RKO (cell line): ENCODE measurements at regions not wholly inside any gene's neighbourhood (a gene's known extent, or its start where the extent isn't known, plus 50 kb on each side); places are given as distances from the start of the nearest gene placed in this dataset.
"Not testable (repeated sequence)": the region's sequence is repeated elsewhere in the genome, so short reads cannot be mapped to it uniquely, and the experiment has no call there.

ENCODE experiments used
- DNase-seq: peaks from one replicate; pipeline ENCODE4 v3.0.0-alpha.2; 2016; ENCODE audit warnings: low spot score

DNA sequence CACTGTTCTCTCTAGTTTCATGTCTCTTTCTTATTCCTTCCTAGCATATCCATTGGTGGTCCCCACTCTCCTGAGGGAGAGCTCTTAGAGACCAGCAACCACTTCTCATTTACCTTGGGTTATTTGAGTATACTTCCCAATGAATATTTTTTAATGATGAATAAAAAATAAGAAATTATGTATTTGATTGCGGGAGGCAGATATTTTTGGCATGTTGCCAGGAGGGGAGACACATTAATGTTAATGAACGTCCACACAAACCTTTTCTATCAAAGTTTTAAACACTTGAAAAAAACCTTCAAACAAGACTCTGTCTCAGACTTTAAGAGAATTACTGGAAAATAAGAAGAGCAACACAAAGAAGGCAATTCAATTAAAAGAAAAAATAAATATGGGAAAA lies 260.6 kb upstream of the MAGI2 start:
- DNase-seq = no peak

DNA sequence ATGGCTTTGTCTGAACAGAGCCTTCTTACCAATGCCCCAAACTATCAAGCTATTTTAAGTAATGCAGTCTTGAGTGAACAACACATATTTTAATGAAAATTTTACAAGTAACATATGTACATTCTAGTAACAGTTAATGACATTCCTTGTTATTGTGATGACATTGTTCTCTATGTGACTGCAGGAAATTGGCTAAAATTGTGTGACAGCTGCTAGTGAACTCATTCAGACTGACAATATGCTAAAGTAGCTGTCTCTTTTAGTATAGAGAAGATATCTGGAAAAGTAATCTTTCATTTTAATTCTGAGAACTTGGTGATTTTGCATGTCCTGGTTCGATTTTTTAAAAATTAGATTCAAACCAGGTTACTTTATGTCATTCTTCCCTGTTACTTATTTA lies 259.8 kb upstream of the MAGI2 start:
- DNase-seq = no peak

DNA sequence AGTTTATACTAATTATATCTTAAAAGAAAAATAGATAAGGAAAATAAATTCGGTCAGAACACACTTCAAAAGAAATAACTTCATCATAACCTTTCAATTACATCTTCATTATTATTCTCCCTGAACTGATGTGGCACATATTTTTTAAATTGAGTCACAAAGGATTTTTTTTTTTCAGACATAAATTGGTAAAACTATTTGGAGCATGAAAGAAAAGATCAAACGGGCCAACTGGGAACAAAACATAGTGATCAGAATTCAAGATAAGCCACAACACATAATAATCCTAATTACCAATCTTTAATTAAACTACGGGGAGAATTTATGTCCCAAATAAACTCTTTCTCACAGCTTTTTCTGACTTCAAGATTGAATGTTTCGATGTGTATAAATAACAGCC lies 258.2 kb upstream of the MAGI2 start:
- no peak for DNase-seq

DNA sequence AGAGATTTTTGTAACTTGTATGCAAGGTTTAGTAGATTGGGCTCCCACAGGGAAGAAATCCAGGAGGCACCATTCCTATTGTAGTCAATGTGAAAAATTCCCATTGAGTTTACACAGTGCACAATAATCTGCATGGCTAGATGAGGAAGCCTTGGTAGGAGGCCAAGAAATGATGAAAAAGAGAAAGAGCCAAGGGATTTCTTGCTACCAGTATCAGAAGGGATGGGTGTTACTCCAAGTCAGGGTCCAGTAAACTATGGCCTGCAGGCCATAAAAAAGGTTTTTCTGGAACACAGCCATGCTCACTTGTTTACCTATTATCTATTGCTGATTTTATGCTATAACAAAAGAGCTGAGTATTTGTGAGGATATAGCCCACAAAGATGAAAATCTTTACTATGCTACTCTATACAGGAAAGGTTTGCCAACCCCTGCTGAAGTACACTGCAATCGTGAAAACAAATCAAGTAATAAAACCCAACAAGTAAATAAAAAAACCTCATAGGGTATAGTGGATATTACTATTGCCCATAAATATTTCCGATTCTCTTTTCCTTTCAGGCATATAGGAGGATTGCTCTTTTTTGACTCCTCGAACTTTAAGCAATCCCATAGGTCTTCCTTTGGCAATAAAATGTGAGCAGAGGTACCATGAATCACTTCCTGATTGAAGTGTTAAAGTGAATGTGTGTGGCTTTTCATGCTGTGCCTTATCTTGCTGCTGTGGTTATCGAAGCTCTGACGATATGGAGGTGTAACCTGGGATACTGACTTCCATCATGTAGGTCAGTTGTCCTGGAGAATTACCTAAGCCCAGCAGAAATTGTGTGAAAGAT lies 256.3 kb upstream of the MAGI2 start:
- peak; percentile 18 for DNase-seq

DNA sequence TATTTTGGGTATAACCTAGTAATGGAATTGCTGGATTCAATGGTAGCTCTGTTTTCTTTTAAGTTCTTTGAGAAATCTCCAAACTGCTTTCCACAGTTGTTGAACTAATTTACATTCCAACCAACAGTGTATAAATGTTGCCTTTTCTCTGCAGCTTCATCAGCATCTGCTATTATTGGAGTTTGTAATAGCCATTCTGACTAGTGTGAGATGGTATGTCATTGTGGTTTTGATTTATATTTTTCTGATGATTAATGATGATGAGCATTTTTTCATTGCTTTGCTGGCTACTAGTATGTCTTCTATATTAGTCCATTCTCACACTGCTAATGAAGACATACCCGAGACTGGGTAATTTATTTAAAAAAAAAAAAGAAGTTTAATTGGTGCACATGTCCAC lies 248.6 kb upstream of the MAGI2 start:
- DNase-seq = no peak

DNA sequence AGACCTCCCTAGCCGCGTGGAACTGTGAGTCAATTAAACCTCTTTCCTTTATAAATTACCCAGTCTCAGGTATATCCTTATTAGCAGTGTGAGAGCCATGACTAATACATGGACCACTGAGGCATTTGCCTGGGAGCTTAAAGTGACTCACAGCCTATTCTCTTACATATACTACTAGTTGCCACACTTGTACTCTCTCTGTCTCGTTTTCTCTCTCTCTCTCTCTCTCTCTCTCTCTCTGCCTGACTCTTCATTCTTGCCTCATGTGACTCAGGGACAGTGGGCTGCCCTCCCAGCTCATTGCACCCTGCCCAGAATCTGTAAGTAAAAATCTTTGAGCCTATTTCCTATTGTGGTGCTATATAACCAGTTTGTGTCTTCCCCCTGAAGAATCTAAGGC lies 238.5 kb upstream of the MAGI2 start:
- DNase-seq = peak; percentile 23

DNA sequence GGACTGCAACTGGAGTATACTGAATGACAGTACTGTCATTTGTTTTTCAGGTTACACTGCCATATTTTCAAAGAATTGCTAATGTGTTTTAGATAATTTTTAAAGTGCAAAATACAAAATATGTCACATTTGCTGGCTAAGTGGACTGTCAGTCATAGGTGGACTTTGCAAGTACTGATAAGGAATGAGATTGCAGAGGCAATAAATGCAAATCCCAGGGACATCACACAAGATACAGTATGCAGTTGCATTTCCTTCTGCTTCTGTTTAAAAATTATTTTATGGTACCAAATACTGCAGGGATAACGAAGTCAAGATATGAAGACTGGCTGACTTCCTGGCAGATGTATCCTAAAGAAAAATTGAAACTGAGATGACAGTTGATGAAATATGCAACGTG lies 237.6 kb upstream of the MAGI2 start:
- no peak for DNase-seq

DNA sequence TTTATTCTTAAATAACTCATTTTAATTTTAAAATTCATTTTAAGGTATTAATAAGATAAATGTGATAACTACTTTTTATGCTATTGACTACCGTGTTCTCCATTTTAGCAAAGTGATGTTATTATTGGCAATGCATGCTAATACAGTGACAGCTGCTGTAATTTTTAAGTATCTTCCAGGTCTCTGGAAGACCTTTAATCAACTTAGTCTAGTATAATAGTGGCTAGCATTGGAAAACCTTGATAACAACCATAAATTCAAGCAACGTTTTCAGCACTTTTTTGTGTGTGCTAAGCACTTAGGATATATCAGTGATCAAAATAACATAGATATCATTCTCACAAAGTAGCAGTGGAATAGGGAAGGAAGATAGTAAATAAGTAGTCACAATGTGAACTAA lies 230.9 kb upstream of the MAGI2 start:
- DNase-seq = no peak

DNA sequence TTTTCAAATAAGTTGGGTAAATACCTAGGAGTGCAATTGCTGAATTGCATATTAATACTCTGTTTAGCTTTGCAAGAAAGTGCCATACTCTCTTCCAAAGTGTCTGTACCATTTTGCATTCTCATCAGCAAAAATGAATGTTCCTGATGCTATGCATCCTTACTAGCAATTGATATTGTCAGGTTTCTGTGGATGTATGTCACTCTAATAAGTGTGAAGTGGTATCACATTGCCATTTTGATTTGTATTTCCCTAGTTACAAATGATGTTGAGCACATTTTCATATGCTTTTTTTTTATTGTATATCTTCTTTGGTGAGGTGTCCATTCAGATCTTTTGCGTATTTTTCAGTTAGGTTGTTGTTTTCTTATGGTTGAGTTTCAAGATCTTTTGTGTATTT lies 230.4 kb upstream of the MAGI2 start:
- no peak for DNase-seq

DNA sequence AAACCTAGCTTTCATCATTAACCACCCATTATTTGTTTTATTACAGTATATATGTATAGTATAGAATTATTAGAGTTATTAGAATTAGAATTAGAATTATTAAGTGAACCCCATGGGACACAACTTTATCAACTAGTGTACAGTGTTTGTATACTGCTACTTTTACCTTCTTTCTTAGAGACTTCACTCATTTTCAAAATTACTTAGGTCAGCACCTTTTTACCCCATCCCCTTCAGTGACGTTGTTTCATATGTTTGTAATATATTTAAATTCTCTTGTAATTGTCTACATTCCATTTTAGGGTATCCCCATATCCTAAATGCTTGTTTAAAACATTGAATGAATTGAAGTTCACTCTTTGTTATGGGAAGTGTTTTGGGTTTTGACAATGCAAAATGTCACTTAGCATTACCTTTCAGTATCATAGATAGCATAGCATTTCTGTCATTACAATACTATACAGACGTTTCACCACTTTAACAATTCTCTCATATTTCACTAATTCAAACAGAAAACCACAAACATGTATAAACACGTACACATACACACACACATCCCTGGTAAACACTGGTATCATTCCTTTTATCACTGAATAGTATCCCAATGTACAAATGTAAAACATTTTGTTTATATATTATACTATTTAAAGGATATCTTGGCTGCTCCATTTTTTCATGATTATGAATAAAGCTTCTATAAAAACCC lies 229.9 kb upstream of the MAGI2 start:
- no peak for DNase-seq

DNA sequence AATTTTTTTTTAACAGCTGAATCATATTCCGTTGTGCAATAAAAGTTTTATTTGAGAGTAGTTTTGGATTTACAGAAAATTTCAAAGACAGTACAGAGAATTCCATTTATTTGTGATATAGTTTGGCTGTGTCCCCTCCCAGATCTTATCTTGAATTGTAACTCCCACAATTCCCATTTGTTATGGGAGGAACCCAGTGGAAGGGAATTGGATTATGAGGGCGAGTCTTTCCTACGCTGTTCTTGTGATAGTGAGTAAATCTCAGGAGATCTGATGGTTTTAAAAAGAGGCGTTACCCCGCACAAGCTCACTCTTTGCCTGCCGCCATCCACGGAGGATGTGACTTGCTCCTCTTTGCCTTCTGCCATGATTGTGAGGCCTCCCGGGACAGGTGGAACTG lies 228.0 kb upstream of the MAGI2 start:
- DNase-seq = no peak

DNA sequence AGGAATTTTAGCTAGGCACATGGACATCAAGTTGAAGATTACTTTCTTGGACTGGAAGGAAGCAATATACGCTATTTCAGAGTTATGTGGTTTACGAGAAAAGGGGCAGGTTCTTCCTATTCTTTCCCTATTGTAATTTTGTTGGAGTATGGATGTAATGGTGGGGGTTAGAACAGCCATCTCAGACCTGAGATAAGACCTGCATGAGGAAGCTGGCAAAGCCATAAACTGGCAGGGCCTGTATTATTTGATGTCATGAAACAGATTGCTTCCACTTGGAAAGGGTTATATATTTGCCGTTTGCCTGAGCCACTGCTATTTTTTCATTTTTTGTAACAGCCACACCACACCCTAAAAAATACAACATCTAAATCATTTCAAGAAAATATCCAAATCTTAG lies 220.5 kb upstream of the MAGI2 start:
- DNase-seq = no peak

DNA sequence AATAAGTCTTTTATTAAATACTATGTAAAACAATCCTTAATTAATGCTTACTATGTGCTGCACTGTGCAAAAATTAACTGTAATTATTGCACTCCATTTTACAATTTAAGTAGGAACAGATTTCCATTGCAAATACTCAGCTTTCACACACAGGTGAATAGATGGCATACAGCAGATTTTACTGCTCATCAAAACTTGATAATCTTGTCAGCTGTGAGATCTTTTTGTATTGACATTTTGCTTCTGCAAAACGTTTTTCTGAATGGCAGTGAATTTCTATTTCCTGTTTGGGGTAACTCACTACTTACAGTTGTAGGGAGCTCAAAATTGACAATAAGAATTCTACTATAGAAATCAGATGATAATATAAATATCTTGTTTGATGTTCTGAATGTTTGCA lies 220.0 kb upstream of the MAGI2 start:
- no peak for DNase-seq

DNA sequence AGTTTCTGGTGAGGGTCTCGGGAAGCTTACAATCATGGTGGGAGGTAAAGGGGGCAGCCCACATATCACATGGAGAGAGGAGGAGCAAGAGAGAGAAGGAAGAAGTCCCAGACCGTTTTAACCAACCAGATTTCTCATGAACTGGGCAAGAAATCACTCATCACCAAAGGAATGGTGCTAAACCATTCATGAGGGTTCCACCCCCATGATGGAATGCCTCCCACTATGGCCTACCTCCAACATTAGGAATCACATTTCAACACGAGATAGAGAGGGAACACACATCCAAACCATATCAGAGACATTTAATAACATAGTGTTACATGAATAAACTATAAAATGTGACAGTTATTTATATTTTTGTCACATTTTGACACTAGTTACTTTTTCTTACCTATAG lies 214.8 kb upstream of the MAGI2 start:
- no peak for DNase-seq

DNA sequence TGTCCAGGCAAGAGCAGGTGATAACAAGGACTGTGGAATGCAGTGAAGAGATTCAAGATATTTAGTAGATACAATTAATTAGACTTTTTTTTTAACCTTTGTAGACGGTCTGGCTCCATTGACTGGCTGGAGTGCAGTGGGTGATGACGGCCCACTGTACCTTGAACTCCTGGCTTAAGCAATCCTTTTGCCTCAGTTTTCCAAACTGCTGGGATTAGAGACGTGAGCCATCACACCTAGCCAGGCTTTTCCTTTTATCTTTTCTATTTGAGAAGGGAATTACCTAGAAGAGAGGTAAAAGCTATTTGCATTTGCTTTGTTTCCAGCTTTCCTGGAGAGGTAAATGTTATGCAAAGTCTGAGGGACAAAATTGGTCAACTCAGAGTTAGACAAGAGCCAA lies 213.0 kb upstream of the MAGI2 start:
- no peak for DNase-seq

DNA sequence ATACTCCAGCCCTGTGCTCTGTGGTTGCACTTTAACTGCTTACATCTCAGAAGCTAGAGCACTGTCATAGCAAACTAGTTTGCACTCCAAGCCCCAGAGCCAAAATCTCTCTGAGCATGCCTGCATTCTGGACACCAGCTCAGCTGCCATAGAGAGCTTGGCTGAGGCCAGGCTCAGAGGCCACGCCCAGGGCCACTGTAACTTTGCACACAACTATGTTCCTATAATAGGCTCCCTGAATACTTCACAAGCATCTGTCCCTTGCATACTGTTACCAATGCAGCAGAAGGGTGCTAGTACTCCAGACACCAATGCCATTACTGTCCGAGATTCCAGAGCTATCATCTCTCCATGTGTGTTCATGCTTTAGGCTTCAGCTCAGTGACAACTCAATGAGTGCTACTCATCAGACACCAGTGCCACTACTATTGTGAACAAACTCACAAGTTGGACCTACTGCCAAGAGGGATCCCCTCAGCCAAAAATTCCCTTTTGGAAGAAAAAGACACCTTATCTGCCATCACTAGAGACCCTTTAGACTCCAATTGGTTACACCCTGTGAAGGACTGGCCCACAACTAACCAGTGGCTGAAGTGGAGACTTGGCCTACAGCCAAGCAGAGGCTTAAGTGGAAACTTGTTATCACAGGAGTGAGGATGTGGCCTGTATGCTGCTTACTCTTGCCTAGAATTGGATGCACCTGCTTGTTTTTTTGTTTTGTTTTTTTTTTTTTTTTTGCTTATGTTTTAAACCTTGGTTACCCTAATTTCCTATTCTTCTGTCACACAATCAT lies 211.6 kb upstream of the MAGI2 start:
- no peak for DNase-seq

DNA sequence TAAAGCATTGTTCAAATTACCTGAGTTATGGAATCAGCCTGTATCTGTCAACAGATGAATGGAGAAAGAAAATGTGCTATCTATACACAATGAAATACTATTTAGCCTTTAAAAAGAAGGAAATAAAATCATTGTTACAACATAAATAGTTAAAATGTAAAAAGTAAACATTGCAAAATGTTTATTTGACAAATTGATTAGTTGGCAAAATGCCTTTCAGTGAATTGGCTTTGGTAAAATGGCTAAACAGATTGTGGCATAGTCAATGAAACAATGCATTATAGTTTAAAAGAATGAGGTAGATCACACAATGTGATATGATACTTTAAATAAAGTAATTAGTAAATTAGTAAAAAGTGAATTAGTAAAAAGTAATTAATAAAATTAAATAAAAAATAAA lies 204.8 kb upstream of the MAGI2 start:
- no peak for DNase-seq

DNA sequence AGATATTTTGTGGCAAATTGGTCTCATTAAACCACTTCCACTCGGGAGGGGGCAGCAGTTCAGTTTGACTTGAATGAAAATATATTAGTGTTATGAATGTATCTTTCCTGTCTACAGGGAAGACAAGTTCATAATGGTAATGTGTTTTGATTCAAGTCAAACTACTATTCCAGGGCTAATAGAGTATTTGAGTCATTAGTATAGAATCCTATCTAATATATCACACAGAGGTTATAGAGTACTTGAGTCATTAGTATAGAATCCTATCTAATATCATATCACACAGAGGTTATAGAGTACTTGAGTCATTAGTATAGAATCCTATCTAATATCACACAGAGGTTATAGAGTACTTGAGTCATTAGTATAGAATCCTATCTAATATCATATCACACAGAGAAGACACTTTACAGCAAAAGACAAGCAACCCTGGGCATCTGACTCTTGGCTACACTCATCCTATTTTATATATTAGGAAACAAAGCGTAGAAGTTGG lies 199.7 kb upstream of the MAGI2 start:
- no peak for DNase-seq

DNA sequence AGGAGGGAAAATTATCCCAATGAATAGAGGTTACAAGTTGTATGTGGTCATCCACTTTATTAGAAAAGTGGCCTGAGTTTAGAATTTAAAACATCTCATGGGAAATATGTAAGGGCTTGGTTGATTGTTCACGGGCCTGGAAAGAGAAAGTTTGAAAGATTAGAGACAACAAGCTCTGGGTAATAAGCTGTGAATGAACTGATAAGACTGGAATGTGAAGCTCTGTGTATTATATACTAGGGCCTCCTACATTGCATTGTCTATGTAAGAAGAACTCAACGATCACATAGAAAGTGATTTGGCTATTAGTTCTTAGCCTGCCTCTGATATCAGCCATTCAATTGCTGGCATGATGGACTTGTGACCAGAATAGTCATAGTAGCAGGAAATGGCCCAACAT lies 199.2 kb upstream of the MAGI2 start:
- no peak for DNase-seq

DNA sequence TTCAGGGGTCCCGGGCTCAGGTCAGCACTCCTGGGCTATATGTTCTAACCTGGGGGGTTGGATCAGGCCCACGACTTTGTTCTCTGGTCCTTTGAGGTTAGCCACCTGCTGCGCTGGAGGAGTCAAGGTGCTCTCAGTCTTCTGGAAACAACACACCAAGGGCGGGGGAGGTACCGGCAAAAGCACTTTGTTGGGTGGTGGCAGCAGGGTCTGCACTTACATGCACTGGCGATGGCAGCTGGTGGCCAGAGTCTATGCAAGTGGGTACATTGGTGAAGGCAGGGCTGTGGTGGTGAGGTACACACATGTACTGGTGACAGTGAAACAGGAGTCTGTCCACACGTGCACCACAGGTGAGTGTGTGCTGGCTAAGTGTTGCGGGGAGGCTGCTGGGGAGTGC lies 194.2 kb upstream of the MAGI2 start:
- no peak for DNase-seq

DNA sequence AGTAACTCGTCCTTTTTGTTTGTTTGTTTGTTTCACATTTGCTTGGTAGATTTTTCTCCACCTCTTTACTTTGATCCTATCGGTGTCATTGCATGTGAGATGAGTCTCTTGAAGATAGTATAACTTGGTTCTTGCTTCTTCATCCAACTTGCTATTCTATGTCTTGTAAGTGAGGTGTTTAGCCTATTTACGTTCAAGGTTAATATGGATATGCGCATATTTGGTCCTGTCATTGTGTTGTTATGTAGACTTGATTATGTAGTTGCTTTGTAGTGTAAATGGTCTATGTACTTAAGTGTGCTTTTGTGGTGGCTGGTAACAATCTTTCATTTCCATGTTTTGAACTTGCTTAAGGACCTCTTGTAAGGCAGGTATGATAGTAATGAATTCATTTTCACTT lies 192.8 kb upstream of the MAGI2 start:
- DNase-seq = no peak

DNA sequence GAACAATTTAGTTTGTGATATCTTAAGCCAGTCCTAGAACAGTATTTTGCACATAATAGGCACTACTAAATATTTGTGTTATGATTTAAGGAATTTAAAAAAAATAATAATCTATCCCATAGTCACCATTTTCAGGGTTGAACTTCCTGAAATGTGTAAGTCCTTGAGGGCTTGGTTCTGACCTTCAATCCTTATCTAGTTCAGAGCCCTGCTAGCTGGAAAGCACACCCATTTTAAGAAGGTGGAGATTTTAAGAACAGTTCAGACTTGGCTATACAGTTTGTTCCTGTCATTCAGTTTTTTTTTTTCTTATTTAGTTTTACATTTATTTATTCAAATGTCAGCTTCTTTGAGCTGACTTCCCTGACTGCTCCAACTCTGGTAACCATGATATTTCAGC lies 183.4 kb upstream of the MAGI2 start:
- no peak for DNase-seq

DNA sequence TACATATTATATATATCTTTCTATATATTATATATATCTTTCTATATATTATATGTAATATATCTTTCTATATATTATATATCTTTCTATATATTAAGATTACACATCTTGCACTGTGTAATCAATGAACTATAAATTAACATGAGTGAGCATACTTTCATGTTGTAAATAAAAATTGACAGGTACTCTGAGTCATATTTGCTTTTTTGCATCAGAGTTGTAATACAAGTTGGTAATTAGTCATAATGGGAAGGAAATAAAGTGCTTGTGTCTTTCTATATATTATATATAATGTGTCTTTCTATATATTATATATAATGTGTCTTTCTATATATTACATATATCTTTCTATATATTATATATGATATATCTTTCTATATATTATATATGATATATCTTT lies 172.5 kb upstream of the MAGI2 start:
- DNase-seq = not testable (repeated sequence)
